Esophagus squamous epithelium (tissue), 4 donors: ENCODE measurements at regions not wholly inside any gene's neighbourhood (a gene's known extent, or its start where the extent isn't known, plus 50 kb on each side); places are given as distances from the start of the nearest gene placed in this dataset.

Experiments
- POLR2A ChIP-seq, 4 donors: fragments of 450-650 bp; IDR thresholded peaks; one replicate each; pipeline ENCODE4 v1.6.1; 2017; ENCODE audit warnings: antibody characterized with exemption in 4 of 4, mild to moderate bottlenecking in 4 of 4, moderate library complexity in 3 of 4
- TF ChIP-seq, protein P1 (sequence below), 6 experiments: fragments of 450-650 bp in 4 of 6; fragments of 200-600 bp in 2 of 6; sonication (generic) in 2 of 6; IDR thresholded peaks; one replicate each; pipeline ENCODE4 v1.5.1; 2016 to 2019; ENCODE audit warnings: antibody characterized with exemption in 6 of 6, mild to moderate bottlenecking in 4 of 6, moderate library complexity in 4 of 6

DNA sequence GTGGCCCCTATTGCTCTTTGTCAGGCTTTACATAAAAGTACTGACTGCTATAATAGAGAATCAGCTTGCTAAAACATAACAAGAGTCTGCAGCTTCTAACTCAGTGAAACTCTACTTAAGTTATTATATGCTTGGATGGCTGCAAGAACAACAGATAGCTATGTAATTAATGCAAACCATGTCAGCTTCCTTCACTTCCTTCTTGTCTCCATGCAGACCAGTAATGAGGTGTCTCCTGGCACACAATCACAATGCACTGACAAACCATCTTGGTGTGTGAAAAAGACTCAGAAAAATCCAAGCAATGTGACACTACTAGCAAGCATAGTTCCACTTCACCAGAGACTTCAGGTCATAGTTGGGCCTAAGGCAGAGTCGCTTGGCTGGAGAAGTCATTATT is 2068.9 kb upstream of the PIK3C3 start:
- no peak for TF ChIP-seq POLR2A (IDR thresholded peaks at IDR 0.05)
- TF ChIP-seq, protein P1, sequence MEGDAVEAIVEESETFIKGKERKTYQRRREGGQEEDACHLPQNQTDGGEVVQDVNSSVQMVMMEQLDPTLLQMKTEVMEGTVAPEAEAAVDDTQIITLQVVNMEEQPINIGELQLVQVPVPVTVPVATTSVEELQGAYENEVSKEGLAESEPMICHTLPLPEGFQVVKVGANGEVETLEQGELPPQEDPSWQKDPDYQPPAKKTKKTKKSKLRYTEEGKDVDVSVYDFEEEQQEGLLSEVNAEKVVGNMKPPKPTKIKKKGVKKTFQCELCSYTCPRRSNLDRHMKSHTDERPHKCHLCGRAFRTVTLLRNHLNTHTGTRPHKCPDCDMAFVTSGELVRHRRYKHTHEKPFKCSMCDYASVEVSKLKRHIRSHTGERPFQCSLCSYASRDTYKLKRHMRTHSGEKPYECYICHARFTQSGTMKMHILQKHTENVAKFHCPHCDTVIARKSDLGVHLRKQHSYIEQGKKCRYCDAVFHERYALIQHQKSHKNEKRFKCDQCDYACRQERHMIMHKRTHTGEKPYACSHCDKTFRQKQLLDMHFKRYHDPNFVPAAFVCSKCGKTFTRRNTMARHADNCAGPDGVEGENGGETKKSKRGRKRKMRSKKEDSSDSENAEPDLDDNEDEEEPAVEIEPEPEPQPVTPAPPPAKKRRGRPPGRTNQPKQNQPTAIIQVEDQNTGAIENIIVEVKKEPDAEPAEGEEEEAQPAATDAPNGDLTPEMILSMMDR (IDR thresholded peaks at IDR 0.05): no peak
